K562 (cell line): ENCODE measurements at regions not wholly inside any gene's neighbourhood (a gene's known extent, or its start where the extent isn't known, plus 50 kb on each side); places are given as distances from the start of the nearest gene placed in this dataset.

Experiments
- ADNP ChIP-seq: fragments of 200-800 bp; sonication (Bioruptor generic); IDR thresholded peaks from 2 replicates; pipeline ENCODE4 v1.6.1; 2016; ENCODE audit warnings: missing genetic modification characterization, missing compliant biosample characterization
- CHD1 ChIP-seq: fragments of 200-600 bp; sonication (generic); IDR thresholded peaks from one replicate; pipeline ENCODE4 v1.6.1; 2012; ENCODE audit warnings: mild to moderate bottlenecking, moderate library complexity, low read length, inconsistent platforms
- EP300 ChIP-seq: IDR thresholded peaks from 2 replicates; pipeline ENCODE4 v1.6.1; 2012; ENCODE audit warnings: low read length, improper control_type of control experiment
- MCM5 ChIP-seq: fragments of 450-650 bp; IDR thresholded peaks from 2 replicates; pipeline ENCODE4 v1.6.1; 2016; ENCODE audit warnings: low read depth
- NCOR1 ChIP-seq: fragments of 450-650 bp; IDR thresholded peaks from 2 replicates; pipeline ENCODE4 v1.6.1; 2016; ENCODE audit warnings: mild to moderate bottlenecking, moderate library complexity
- TCF7 ChIP-seq: sonication (generic); IDR thresholded peaks from 2 replicates; pipeline ENCODE4 v1.6.1; 2016; ENCODE audit warnings: antibody characterized with exemption, borderline replicate concordance
- THRAP3 ChIP-seq: fragments of 450-650 bp; IDR thresholded peaks from 2 replicates; pipeline ENCODE4 v1.6.1; 2016; ENCODE audit warnings: mild to moderate bottlenecking, inconsistent platforms, borderline replicate concordance
- ZNF274 ChIP-seq: IDR thresholded peaks from 2 replicates; pipeline ENCODE4 v1.6.1; 2011; ENCODE audit warnings: low read depth, mild to moderate bottlenecking, low read length, moderate library complexity, borderline replicate concordance
- TF ChIP-seq, protein P1 (sequence below), 2 experiments: IDR thresholded peaks; 2 replicates each; pipeline ENCODE4 v1.6.1; 2011; ENCODE audit warnings: borderline replicate concordance in 1 of 2, control low read depth in 1 of 2, low read depth in 1 of 2, low read length in 1 of 2, mild to moderate bottlenecking in 1 of 2, mixed read lengths in 1 of 2, moderate library complexity in 1 of 2; ENCODE audit not compliant: insufficient read depth in 1 of 2, insufficient read length in 1 of 2, poor library complexity in 1 of 2, severe bottlenecking in 1 of 2; ENCODE audit errors: extremely low read depth in 1 of 2
- TF ChIP-seq, protein P2 (sequence below): fragments of 250-450 bp; sonication (Bioruptor Pico); IDR thresholded peaks from 2 replicates; pipeline ENCODE4 v1.5.0; 2020; ENCODE audit warnings: mild to moderate bottlenecking, borderline replicate concordance
- TF ChIP-seq, protein P3 (sequence below): sonication (generic); formaldehyde crosslinking; IDR thresholded peaks from 2 replicates; pipeline ENCODE4 v1.8.1; 2023; ENCODE audit warnings: mild to moderate bottlenecking, missing genetic modification reagents
- TF ChIP-seq, protein P4 (sequence below): fragments of 450-650 bp; formaldehyde crosslinking; IDR thresholded peaks from 2 replicates; pipeline ENCODE4 v1.4.0; 2022; ENCODE audit warnings: missing genetic modification characterization

DNA sequence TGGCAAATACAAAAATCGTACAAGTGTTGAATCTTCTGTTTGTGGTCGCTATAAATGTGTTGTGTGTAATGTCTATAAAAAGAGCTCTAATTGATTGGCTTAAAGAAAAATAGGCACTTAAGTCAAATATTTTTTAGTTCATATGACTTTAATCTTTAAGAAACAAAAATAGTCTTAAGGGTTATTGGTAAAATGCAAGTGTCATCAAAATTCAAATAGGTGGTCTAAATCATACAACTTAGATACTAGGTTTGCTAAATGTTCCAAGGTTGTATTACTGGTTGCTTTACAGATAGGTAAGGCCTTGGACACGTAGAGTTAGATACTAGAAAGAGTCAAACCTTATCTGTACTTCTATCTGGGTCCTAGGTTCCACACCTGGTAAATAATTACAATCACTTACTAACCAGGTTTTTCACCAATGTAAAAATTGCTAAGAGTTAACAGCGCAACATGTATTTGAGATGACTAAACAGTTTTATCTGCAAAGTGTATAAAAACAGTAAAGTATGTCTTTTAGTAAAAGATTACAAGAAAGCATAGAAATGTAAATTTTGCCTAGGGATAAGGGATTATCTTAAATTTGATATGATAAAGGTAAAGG is 91.1 kb upstream of the GNAZ start (continued):
- TF ChIP-seq, protein P1, sequence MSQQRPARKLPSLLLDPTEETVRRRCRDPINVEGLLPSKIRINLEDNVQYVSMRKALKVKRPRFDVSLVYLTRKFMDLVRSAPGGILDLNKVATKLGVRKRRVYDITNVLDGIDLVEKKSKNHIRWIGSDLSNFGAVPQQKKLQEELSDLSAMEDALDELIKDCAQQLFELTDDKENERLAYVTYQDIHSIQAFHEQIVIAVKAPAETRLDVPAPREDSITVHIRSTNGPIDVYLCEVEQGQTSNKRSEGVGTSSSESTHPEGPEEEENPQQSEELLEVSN (IDR thresholded peaks at IDR 0.05; ENCODE audit: borderline replicate concordance in 1 of 2, extremely low read depth in 1 of 2, insufficient read depth in 1 of 2, insufficient read length in 1 of 2, low read depth in 1 of 2, low read length in 1 of 2, poor library complexity in 1 of 2, severe bottlenecking in 1 of 2): no peak
- TF ChIP-seq, protein P2, sequence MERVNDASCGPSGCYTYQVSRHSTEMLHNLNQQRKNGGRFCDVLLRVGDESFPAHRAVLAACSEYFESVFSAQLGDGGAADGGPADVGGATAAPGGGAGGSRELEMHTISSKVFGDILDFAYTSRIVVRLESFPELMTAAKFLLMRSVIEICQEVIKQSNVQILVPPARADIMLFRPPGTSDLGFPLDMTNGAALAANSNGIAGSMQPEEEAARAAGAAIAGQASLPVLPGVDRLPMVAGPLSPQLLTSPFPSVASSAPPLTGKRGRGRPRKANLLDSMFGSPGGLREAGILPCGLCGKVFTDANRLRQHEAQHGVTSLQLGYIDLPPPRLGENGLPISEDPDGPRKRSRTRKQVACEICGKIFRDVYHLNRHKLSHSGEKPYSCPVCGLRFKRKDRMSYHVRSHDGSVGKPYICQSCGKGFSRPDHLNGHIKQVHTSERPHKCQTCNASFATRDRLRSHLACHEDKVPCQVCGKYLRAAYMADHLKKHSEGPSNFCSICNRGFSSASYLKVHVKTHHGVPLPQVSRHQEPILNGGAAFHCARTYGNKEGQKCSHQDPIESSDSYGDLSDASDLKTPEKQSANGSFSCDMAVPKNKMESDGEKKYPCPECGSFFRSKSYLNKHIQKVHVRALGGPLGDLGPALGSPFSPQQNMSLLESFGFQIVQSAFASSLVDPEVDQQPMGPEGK (CRISPR knock-in tag): no peak
- TF ChIP-seq, protein P3, sequence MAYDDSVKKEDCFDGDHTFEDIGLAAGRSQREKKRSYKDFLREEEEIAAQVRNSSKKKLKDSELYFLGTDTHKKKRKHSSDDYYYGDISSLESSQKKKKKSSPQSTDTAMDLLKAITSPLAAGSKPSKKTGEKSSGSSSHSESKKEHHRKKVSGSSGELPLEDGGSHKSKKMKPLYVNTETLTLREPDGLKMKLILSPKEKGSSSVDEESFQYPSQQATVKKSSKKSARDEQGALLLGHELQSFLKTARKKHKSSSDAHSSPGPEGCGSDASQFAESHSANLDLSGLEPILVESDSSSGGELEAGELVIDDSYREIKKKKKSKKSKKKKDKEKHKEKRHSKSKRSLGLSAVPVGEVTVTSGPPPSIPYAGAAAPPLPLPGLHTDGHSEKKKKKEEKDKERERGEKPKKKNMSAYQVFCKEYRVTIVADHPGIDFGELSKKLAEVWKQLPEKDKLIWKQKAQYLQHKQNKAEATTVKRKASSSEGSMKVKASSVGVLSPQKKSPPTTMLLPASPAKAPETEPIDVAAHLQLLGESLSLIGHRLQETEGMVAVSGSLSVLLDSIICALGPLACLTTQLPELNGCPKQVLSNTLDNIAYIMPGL (CRISPR knock-in tag): no peak
- TF ChIP-seq, protein P4, sequence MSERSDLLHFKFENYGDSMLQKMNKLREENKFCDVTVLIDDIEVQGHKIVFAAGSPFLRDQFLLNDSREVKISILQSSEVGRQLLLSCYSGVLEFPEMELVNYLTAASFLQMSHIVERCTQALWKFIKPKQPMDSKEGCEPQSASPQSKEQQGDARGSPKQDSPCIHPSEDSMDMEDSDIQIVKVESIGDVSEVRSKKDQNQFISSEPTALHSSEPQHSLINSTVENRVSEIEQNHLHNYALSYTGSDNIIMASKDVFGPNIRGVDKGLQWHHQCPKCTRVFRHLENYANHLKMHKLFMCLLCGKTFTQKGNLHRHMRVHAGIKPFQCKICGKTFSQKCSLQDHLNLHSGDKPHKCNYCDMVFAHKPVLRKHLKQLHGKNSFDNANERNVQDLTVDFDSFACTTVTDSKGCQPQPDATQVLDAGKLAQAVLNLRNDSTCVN (CRISPR knock-in tag): no peak
- no peak for TF ChIP-seq TCF7
- no peak for TF ChIP-seq ADNP
- TF ChIP-seq ZNF274: no peak
- no peak for TF ChIP-seq NCOR1
- no peak for TF ChIP-seq MCM5
- no peak for TF ChIP-seq THRAP3
- TF ChIP-seq CHD1: no peak
- no peak for TF ChIP-seq EP300
